Eye (tissue), 1 donor: ENCODE measurements at regions not wholly inside any gene's neighbourhood (a gene's known extent, or its start where the extent isn't known, plus 50 kb on each side); places are given as distances from the start of the nearest gene placed in this dataset.

Experiments used
- DNase-seq: peaks from one replicate; pipeline ENCODE4 v3.0.0-alpha.2; 2015

- no peak for DNase-seq
These were observed 59.7 kb upstream of the PGRMC2 start for GRCh38 chr4:128347175-128347868.

- no peak for DNase-seq
These were observed 58.6 kb upstream of the PGRMC2 start for GRCh38 chr4:128346054-128346716.

DNA sequence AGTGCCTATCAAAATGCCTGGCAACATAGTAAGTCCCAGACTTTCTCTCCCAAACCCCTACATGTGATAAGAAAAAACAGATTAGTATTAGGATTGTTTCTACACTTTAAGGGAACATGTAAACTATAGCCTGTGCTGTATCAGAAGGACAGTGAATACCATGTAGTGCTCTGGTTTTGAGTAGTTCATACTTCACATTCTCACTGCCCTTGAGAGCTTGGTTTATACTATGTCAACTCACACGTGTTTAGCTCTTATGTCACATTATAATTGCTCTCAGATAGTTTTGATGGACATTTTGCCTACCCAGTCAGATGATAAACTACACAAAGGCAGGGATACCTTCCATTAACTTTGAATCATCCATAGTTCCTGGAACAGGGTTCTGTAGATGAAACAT is 58.0 kb upstream of the PGRMC2 start:
- DNase-seq: no peak

GRCh38 chr4:128342762-128343161 is 55.1 kb upstream of the PGRMC2 start:
- DNase-seq: no peak

DNA sequence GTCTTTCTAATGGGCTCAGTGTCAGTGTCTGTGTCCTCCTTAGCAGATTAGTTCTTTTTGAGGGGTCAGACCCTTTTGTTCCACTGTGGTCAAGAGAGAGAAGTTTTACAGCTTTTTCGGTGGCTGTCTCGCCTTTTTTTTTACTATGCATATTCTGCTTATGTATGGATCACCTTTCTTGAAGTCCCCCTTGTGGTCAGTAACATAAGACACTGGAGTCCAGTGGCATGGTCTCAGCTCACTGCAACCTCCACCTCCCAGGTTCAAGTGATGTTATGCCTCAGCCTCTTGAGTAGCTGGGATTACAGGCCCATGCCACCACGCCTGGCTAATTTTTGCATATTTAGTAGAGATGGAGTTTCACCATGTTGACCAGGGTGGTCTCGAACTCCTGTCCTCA is 54.0 kb upstream of the PGRMC2 start:
- no peak for DNase-seq

GRCh38 chr4:128338634-128339355 is 51.2 kb upstream of the PGRMC2 start:
- peak; percentile 17 for DNase-seq

DNA sequence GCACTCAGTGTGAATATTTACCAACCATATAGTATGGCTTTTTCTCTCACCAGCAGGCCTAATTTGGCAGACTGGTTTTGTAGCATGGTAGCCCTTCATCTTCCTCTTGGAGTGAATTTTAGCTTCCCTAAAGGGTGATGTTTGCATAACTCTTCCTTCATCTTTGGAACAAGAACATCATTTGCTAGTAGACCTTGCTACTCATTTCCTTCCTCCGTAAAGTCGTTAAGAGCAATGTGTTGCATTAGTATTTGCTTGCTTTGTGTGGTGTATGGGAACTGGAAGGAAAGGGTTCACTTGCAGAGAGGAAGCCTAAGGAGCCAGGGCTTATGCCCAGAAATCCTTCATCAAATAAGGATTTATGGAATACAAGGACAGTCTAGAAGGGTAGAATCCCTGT is 50.2 kb upstream of the PGRMC2 start:
- no peak for DNase-seq
